GM12874 (cell line): ENCODE measurements at regions not wholly inside any gene's neighbourhood (a gene's known extent, or its start where the extent isn't known, plus 50 kb on each side); places are given as distances from the start of the nearest gene placed in this dataset.

Experiments
- TF ChIP-seq, protein P1 (sequence below): IDR thresholded peaks from 2 replicates; pipeline ENCODE4 v1.5.1; 2011; ENCODE audit warnings: low read depth, mild to moderate bottlenecking, control low read depth, low read length, moderate library complexity; ENCODE audit not compliant: insufficient read depth

- TF ChIP-seq, protein P1, sequence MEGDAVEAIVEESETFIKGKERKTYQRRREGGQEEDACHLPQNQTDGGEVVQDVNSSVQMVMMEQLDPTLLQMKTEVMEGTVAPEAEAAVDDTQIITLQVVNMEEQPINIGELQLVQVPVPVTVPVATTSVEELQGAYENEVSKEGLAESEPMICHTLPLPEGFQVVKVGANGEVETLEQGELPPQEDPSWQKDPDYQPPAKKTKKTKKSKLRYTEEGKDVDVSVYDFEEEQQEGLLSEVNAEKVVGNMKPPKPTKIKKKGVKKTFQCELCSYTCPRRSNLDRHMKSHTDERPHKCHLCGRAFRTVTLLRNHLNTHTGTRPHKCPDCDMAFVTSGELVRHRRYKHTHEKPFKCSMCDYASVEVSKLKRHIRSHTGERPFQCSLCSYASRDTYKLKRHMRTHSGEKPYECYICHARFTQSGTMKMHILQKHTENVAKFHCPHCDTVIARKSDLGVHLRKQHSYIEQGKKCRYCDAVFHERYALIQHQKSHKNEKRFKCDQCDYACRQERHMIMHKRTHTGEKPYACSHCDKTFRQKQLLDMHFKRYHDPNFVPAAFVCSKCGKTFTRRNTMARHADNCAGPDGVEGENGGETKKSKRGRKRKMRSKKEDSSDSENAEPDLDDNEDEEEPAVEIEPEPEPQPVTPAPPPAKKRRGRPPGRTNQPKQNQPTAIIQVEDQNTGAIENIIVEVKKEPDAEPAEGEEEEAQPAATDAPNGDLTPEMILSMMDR = no peak
Observed at GRCh38 chr5:106727071-106727470, 943.7 kb downstream of the EFNA5 start.

DNA sequence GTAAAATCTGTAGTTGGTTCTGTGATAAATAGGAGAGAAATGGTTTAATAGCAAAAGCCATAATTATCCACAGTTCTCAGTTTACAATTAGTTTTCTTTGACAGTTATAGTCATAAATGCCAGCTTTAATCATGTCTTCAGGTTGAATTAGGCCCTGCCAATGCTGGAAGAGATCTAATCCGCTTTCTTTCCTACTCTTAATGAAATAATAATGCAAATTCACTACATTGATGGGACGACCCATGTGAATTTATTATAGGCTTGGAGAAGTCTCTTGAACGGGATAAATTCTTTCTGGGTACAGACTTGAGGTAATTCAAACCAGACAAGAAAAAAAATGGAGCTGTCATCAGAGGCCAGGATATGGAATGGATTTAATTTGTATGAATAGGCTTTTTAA is 950.4 kb downstream of the EFNA5 start:
- TF ChIP-seq, protein P1 = no peak

DNA sequence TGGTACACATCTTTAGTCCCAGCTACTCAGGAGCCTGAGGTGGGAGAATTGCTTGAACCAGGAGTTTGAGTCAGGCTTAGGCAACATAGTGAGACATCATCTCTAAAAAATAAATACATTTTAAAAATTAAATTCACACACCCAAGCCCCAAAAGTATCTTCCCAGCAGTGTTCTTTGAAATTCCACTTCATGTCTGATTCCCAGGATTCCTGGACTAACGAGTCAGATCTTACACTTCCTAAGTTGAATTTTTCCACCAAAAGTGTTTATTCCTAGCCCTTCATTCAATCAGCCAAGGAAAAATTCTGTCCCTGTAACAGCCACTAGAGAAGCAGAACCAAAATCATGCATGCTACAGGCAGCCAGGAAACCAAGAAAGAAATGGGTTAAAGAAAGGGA is 970.9 kb downstream of the EFNA5 start:
- TF ChIP-seq, protein P1 = no peak

DNA sequence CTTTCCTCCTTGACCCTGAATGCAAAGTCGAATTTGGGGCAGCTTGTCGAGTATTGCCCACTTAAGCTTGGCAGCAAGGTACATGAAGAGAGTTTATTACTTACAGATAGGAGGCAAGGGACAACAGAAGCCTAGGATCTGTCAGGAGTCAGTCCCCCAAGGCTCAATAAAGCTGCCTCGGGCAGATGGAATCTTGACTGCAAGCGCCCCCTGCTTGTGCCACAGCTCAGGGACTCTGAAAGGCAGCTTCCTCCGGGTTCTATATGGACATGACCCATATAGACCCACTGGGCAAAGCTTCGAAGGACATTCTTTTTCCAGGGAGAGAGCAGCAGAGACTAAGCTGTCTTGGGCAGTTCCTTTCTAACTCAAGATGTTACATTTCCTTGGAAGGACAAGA is 971.5 kb downstream of the EFNA5 start:
- TF ChIP-seq, protein P1 = no peak

- TF ChIP-seq, protein P1 = no peak
Observed at GRCh38 chr5:106698169-106698568, 972.6 kb downstream of the EFNA5 start.

DNA sequence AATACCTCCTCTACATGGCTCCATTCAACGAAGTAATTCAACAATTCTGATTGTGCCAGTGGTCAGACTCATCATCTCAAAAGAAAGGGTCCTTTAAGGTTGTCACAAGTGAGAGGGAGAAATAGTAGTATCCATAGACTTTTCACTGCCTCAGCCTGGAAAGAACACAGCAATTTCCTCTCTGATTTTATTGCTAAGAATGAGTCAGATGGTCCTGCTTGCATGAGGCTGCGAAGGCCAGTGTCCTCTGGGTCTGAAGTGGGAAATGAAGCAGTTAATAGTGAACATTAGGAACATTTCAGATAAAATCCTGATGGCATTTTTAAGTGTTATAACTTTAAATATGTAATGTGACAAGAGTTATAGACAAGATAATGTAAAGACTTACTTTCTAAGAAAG is 979.0 kb downstream of the EFNA5 start:
- TF ChIP-seq, protein P1 = no peak

DNA sequence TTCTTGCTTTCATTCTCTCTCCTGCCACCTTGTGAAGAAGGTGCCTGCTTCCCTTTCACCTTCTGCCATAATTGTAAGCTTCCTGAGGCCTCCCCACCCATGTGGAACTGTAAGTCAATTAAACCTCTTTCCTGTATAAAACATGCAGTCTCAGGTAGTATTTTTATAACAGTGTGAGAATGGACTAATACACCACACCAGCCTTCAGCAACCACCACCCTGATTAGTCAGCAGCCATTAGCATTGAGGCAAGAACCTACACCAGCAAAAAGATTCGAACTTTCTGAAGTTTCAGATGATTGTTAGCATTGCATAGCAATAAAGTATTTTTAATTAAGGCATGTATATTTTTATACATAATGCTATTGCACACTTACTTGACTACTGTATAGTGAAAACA is 980.2 kb downstream of the EFNA5 start:
- TF ChIP-seq, protein P1 = no peak

GRCh38 chr5:106680330-106680729 is 990.4 kb downstream of the EFNA5 start:
- TF ChIP-seq, protein P1 = no peak
